Right lobe of liver (tissue), 4 donors: ENCODE measurements at regions not wholly inside any gene's neighbourhood (a gene's known extent, or its start where the extent isn't known, plus 50 kb on each side); places are given as distances from the start of the nearest gene placed in this dataset.

ENCODE experiments used
- CTCF ChIP-seq, 4 donors: fragments of 200-600 bp in 3 of 4; fragments of 450-650 bp in 1 of 4; IDR thresholded peaks; one replicate each; pipeline versions ENCODE4 v1.5.1 to v1.8.0; 2016 to 2022; ENCODE audit warnings: antibody characterized with exemption in 4 of 4, mild to moderate bottlenecking in 2 of 4
- POLR2A ChIP-seq: fragments of 450-650 bp; IDR thresholded peaks from one replicate; pipeline ENCODE4 v1.6.1; 2017; ENCODE audit warnings: antibody characterized with exemption, mild to moderate bottlenecking
- donor health status: DM: no; HTN: no; CAD: no.
- donor health status: DM: no; HTN: no; CAD: no.
- donor health status: DM: no; HTN: yes; CAD: no.

- TF ChIP-seq CTCF (IDR thresholded peaks at IDR 0.05) (no peak), POLR2A (no peak)
Measured at GRCh38 chr15:46146915-46147314, 512.1 kb downstream of the SQOR start.
